ENCODE measurements at regions not wholly inside any gene's neighbourhood (a gene's known extent, or its start where the extent isn't known, plus 50 kb on each side); places are given as distances from the start of the nearest gene placed in this dataset.

GRCh38 chr15:53910236-53910849 lies 67.9 kb upstream of the UNC13C start:
- TF ChIP-seq ZNF396 (CRISPR knock-in tag; IDR thresholded peaks at IDR 0.05; ENCODE audit: borderline replicate concordance), result no peak
- no peak for TF ChIP-seq CTCF (IDR thresholded peaks at IDR 0.05)
- no peak for TF ChIP-seq HMGXB4 (CRISPR knock-in tag; IDR thresholded peaks at IDR 0.05)
- no peak for TF ChIP-seq ZNF121 (CRISPR knock-in tag; IDR thresholded peaks at IDR 0.05)
- no peak for TF ChIP-seq TP53 (CRISPR knock-in tag; IDR thresholded peaks at IDR 0.05)
- no peak for TF ChIP-seq E2F1 (CRISPR knock-in tag; IDR thresholded peaks at IDR 0.05)
- TF ChIP-seq CREB1 (CRISPR knock-in tag; IDR thresholded peaks at IDR 0.05), result no peak
- TF ChIP-seq ZBTB43 (CRISPR knock-in tag; IDR thresholded peaks at IDR 0.05), result no peak
- no peak for TF ChIP-seq MAX (CRISPR knock-in tag; IDR thresholded peaks at IDR 0.05)
- no peak for TF ChIP-seq ELF4 (CRISPR knock-in tag; IDR thresholded peaks at IDR 0.05; ENCODE audit: low read depth)
- no peak for TF ChIP-seq USF1 (CRISPR knock-in tag; IDR thresholded peaks at IDR 0.05)
- TF ChIP-seq NFYB (CRISPR knock-in tag; conservative IDR thresholded peaks at IDR 0.05; ENCODE audit: low read depth), result no peak
- no peak for TF ChIP-seq NR3C1 (CRISPR knock-in tag; conservative IDR thresholded peaks at IDR 0.05; ENCODE audit: low read depth)
- TF ChIP-seq TCF7 (CRISPR knock-in tag; IDR thresholded peaks at IDR 0.05; ENCODE audit: low read depth), result no peak

All from WTC11 (cell line).